Ovary (tissue), 3 donors: ENCODE measurements at regions not wholly inside any gene's neighbourhood (a gene's known extent, or its start where the extent isn't known, plus 50 kb on each side); places are given as distances from the start of the nearest gene placed in this dataset.

Source experiments
- POLR2A ChIP-seq: fragments of 450-650 bp; IDR thresholded peaks from one replicate; pipeline ENCODE4 v1.6.1; 2017; ENCODE audit warnings: antibody characterized with exemption, mild to moderate bottlenecking, moderate library complexity
- TF ChIP-seq, protein P1 (sequence below), 3 donors: fragments of 450-650 bp in 2 of 3; fragments of 200-600 bp in 1 of 3; IDR thresholded peaks; one replicate each; pipeline versions ENCODE4 v1.5.1 to v1.8.0; 2016 to 2022; ENCODE audit warnings: antibody characterized with exemption in 3 of 3, mild to moderate bottlenecking in 1 of 3
- donor health status: DM: no; HTN: no; CAD: no.

GRCh38 chr20:7232796-7233195 is 465.3 kb downstream of the BMP2 start:
- no peak for TF ChIP-seq POLR2A
- TF ChIP-seq, protein P1, sequence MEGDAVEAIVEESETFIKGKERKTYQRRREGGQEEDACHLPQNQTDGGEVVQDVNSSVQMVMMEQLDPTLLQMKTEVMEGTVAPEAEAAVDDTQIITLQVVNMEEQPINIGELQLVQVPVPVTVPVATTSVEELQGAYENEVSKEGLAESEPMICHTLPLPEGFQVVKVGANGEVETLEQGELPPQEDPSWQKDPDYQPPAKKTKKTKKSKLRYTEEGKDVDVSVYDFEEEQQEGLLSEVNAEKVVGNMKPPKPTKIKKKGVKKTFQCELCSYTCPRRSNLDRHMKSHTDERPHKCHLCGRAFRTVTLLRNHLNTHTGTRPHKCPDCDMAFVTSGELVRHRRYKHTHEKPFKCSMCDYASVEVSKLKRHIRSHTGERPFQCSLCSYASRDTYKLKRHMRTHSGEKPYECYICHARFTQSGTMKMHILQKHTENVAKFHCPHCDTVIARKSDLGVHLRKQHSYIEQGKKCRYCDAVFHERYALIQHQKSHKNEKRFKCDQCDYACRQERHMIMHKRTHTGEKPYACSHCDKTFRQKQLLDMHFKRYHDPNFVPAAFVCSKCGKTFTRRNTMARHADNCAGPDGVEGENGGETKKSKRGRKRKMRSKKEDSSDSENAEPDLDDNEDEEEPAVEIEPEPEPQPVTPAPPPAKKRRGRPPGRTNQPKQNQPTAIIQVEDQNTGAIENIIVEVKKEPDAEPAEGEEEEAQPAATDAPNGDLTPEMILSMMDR (IDR thresholded peaks at IDR 0.05), result no peak
